ENCODE measurements at regions not wholly inside any gene's neighbourhood (a gene's known extent, or its start where the extent isn't known, plus 50 kb on each side); places are given as distances from the start of the nearest gene placed in this dataset.

- TF ChIP-seq CTCF (IDR thresholded peaks at IDR 0.05; ENCODE audit: low read depth, low read length, poor library complexity, severe bottlenecking) (no peak), EZH2phosphoT487 (IDR thresholded peaks at IDR 0.05; ENCODE audit: borderline replicate concordance, low read length) (no peak)
Measured at GRCh38 chr7:126211875-126212274, 1040.9 kb downstream of the GRM8 start.

Data from DOHH2 (cell line).